AG04450 (cell line): ENCODE measurements at regions not wholly inside any gene's neighbourhood (a gene's known extent, or its start where the extent isn't known, plus 50 kb on each side); places are given as distances from the start of the nearest gene placed in this dataset.

Experiments
- CTCF ChIA-PET: fragments of 300-600, 350-600 bp; formaldehyde crosslinking; extraction: SDS; loops from one replicate; lab custom pipeline; 2022; ENCODE audit warnings: antibody characterized with exemption, inconsistent platforms; lab: Charles Lee
- POLR2A ChIA-PET: fragments of 350-600 bp; formaldehyde crosslinking; extraction: SDS; loops from one replicate; lab custom pipeline; 2021; ENCODE audit warnings: antibody characterized with exemption, inconsistent platforms; lab: Yijun Ruan, JAX
- DNase-seq: peaks from one replicate; pipeline ENCODE4 v3.0.0-alpha.2; 2011; ENCODE audit warnings: low read depth, low spot score
- H3K27ac ChIP-seq: one replicate; pipeline ENCODE4 v1.5.1; 2012; ENCODE audit warnings: low read depth, low read length, control low read depth
- H3K27me3 ChIP-seq: one replicate; pipeline ENCODE4 v1.6.0; 2012; ENCODE audit warnings: low read length; ENCODE audit not compliant: control insufficient read depth, insufficient read depth
- H3K4me3 ChIP-seq: 2 replicates; pipeline ENCODE4 v1.5.1; 2011; ENCODE audit warnings: mild to moderate bottlenecking, low read depth, low read length, control low read depth
- H3K9me3 ChIP-seq: 2 replicates; pipeline ENCODE4 v1.5.1; 2012; ENCODE audit warnings: low read length; ENCODE audit not compliant: control insufficient read depth, insufficient read depth
- TF ChIP-seq, protein P1 (sequence below): IDR thresholded peaks from 2 replicates; pipeline ENCODE4 v1.5.1; 2011; ENCODE audit warnings: low read depth, low read length, control low read depth, inconsistent platforms

DNA sequence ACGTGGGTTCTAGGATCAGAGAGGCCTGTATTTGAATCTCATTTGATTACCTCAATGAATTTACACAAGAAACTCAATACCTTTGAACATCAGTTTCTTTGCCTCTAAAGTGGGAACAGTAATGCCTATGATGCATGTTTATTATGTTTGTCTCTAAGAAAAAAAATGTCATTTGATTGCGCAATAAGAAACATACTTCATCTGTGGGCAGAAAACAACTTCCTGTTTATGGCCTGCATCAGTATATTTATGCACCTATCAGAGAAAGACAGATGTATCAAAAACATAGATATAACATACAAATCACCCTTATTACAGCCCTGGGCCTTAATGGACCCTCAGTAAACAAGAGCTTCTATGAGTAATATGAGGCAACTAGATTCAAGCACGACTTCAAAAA lies 516.4 kb upstream of the ARID1B start:
- CTCF ChIA-PET = no interaction called here

DNA sequence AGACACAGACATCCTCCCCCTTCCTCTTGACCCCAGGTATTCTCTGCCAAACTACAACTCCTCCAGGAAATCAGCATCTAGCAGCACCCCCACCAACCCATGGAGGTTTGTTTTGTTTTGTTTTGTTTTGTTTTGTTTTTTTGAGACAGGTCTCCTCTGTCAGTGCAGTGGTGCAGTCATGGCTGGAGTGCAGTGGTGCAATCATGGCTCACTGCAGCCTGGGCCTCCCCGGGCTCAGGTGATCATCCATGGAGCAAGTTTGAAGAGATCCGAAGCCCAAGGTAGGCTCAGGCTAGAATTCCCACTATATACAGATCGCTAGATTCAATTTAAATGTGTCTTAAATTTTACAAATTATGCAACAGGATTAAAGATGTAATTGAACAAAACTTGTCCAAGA lies 518.2 kb upstream of the ARID1B start:
- CTCF ChIA-PET = no interaction called here
- TF ChIP-seq, protein P1, sequence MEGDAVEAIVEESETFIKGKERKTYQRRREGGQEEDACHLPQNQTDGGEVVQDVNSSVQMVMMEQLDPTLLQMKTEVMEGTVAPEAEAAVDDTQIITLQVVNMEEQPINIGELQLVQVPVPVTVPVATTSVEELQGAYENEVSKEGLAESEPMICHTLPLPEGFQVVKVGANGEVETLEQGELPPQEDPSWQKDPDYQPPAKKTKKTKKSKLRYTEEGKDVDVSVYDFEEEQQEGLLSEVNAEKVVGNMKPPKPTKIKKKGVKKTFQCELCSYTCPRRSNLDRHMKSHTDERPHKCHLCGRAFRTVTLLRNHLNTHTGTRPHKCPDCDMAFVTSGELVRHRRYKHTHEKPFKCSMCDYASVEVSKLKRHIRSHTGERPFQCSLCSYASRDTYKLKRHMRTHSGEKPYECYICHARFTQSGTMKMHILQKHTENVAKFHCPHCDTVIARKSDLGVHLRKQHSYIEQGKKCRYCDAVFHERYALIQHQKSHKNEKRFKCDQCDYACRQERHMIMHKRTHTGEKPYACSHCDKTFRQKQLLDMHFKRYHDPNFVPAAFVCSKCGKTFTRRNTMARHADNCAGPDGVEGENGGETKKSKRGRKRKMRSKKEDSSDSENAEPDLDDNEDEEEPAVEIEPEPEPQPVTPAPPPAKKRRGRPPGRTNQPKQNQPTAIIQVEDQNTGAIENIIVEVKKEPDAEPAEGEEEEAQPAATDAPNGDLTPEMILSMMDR = no peak
- Histone ChIP-seq H3K4me3 (no peak overlapping the region), H3K27me3 (no peaks in the 10 kb centered on the region), H3K9me3 (no peaks in the 10 kb centered on the region), H3K27ac (no peak overlapping the region)
- POLR2A ChIA-PET = no interaction called here
- no peak for DNase-seq

More for the DNA sequence above, 516.4 kb upstream of the ARID1B start:
- H3K4me3 ChIP-seq = no peak overlapping the region
- H3K27me3 ChIP-seq = no peaks in the 10 kb centered on the region
- POLR2A ChIA-PET = no interaction called here
- H3K27ac ChIP-seq = no peak overlapping the region
- TF ChIP-seq, protein P1 = no peak
- no peaks in the 10 kb centered on the region for H3K9me3 ChIP-seq
- DNase-seq = no peak

DNA sequence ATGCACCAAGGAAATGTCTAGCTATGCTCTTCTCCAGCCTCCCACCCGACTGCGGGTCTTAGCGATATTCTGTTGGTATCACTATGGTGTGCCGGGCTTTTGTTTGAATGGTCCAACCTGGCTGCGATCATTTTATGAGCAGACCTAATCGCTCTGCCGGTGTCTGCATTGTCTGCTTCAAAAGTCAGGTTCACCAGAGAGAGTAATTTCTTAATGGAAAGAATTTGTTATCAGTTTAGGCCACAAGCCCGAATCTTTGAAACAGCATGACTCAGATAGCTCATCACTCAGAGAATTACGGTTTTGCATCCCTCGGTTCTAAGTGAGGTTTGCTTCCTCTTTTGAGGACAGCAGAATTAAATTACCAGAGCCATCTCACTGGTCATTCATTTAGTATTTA lies 521.0 kb upstream of the ARID1B start:
- TF ChIP-seq, protein P1 = no peak
- no peaks in the 10 kb centered on the region for H3K9me3 ChIP-seq
- ChIA-PET CTCF (no interaction called here), POLR2A (no interaction called here)
- H3K27me3 ChIP-seq = no peaks in the 10 kb centered on the region
- no peak for DNase-seq
- H3K4me3 ChIP-seq = no peak overlapping the region
- H3K27ac ChIP-seq = no peak overlapping the region

DNA sequence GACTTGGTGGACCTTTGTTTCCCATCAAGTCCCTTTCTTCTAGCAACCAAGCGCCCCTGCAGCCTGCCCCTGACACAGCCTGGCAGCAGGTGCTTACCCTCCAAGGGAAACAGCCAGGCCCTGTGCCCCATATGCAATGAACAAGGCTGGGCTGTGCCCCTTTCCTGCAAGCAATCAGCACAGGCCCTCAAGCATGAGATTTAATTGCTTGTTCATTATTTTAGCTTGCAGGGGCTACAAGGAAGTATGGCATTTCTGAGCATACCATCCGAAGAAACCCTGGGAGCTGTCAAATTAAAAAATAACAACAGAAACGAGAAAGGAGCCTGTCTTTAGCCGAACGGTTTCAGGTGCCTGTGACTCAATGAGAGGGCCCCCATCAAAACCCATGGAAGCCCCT lies 522.9 kb upstream of the ARID1B start:
- Histone ChIP-seq H3K4me3 (no peak overlapping the region), H3K9me3 (no peaks in the 10 kb centered on the region), H3K27ac (no peak overlapping the region), H3K27me3 (no peaks in the 10 kb centered on the region)
- CTCF ChIA-PET = no interaction called here
- no peak for DNase-seq
- TF ChIP-seq, protein P1 = no peak
- POLR2A ChIA-PET = no interaction called here

DNA sequence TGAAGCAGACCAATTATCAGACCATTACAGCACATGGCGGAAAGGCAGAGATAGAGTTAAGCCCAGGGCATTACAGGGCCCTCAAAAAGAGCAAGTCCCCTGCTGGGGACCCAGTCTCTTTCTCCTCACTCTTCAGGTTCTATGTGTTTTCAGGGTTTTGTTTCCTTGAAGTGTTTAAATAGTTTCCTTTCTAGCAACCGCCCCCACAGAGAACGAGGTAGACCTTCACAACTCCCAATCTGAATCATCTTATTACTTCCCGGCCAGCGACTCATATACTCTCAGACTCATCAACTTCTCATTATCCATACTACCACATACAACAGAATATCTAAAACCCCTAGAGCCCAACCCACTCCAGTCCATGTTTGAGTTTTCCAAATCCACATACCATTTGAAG lies 526.6 kb upstream of the ARID1B start:
- no peak overlapping the region for H3K27ac ChIP-seq
- no peak for DNase-seq
- ChIA-PET CTCF (no interaction called here), POLR2A (no interaction called here)
- TF ChIP-seq, protein P1 = no peak
- H3K4me3 ChIP-seq = no peak overlapping the region
- no peaks in the 10 kb centered on the region for H3K27me3 ChIP-seq
- no peaks in the 10 kb centered on the region for H3K9me3 ChIP-seq
